Upper lobe of right lung (tissue), 1 donor: ENCODE measurements at regions not wholly inside any gene's neighbourhood (a gene's known extent, or its start where the extent isn't known, plus 50 kb on each side); places are given as distances from the start of the nearest gene placed in this dataset.

Source experiments
- ATAC-seq: fragments of 200-7000 bp; cut with Tn5 transposase; one replicate; pipeline ENCODE4 v1.9.1; 2020; ENCODE audit warnings: mild to moderate bottlenecking, moderate library complexity
- DNase-seq: peaks from one replicate; pipeline ENCODE4 v3.0.0-alpha.2; 2020
- H3K27ac ChIP-seq: fragments of 200-600 bp; one replicate; pipeline ENCODE4 v1.8.0; 2022
- H3K27me3 ChIP-seq: fragments of 200-600 bp; one replicate; pipeline ENCODE4 v1.8.0; 2022; ENCODE audit warnings: mild to moderate bottlenecking
- H3K36me3 ChIP-seq: fragments of 200-600 bp; one replicate; pipeline ENCODE4 v1.8.0; 2022
- H3K4me1 ChIP-seq: fragments of 200-600 bp; one replicate; pipeline ENCODE4 v1.8.0; 2022
- H3K4me3 ChIP-seq: fragments of 200-600 bp; one replicate; pipeline ENCODE4 v1.8.0; 2022; ENCODE audit warnings: mild to moderate bottlenecking
- H3K9me3 ChIP-seq: fragments of 200-600 bp; one replicate; pipeline ENCODE4 v1.8.0; 2022
- CTCF ChIP-seq: fragments of 200-600 bp; IDR thresholded peaks from one replicate; pipeline ENCODE4 v1.8.0; 2022; ENCODE audit warnings: antibody characterized with exemption
- intact Hi-C: fragments of 100-400 bp; cut with DNase I; formaldehyde crosslinking; loops from one replicate; pipeline ENCODE4 v1.11.0; 2022
- donor health status: DM: no; HTN: yes; CAD: no; lungs with severe emphysema.

- intact Hi-C loops: no loop called here
- ATAC-seq: no peak
- H3K9me3 ChIP-seq: no peaks in the 10 kb centered on the region
- H3K27ac ChIP-seq: no peak overlapping the region
- no peak for TF ChIP-seq CTCF
- no peaks in the 10 kb centered on the region for H3K36me3 ChIP-seq
- H3K4me3 ChIP-seq: no peak overlapping the region
- no peak for DNase-seq
- H3K4me1 ChIP-seq: peaks cover 13% of the 10 kb centered on the region
- H3K27me3 ChIP-seq: peaks cover 59% of the 10 kb centered on the region
Measured at GRCh38 chr1:47510282-47510811, 72.5 kb downstream of the FOXD2 start.

- Histone ChIP-seq H3K27me3 (peaks cover 47% of the 10 kb centered on the region), H3K4me1 (peaks cover 13% of the 10 kb centered on the region), H3K4me3 (no peak overlapping the region), H3K27ac (no peak overlapping the region), H3K9me3 (no peaks in the 10 kb centered on the region), H3K36me3 (no peaks in the 10 kb centered on the region)
- no peak for TF ChIP-seq CTCF
- ATAC-seq (no peak), DNase-seq (no peak)
- intact Hi-C loops: no loop called here
Measured at GRCh38 chr1:47511825-47512224, 74.0 kb downstream of the FOXD2 start.

- no peak overlapping the region for H3K27ac ChIP-seq
- ATAC-seq (no peak), DNase-seq (no peak)
- no peak overlapping the region for H3K4me3 ChIP-seq
- no peaks in the 10 kb centered on the region for H3K36me3 ChIP-seq
- H3K9me3 ChIP-seq: no peaks in the 10 kb centered on the region
- TF ChIP-seq CTCF: no peak
- H3K27me3 ChIP-seq: peaks cover 32% of the 10 kb centered on the region
- peaks cover 8% of the 10 kb centered on the region for H3K4me1 ChIP-seq
- intact Hi-C loops: no loop called here
Measured at GRCh38 chr1:47513393-47513792, 75.5 kb downstream of the FOXD2 start.

- no peak overlapping the region for H3K4me3 ChIP-seq
- DNase-seq (no peak), ATAC-seq (no peak)
- H3K27me3 ChIP-seq: peaks cover 24% of the 10 kb centered on the region
- no peaks in the 10 kb centered on the region for H3K36me3 ChIP-seq
- TF ChIP-seq CTCF: no peak
- H3K27ac ChIP-seq: no peak overlapping the region
- intact Hi-C loops: no loop called here
- no peaks in the 10 kb centered on the region for H3K9me3 ChIP-seq
- H3K4me1 ChIP-seq: no peaks in the 10 kb centered on the region
Measured at GRCh38 chr1:47514229-47514628, 76.4 kb downstream of the FOXD2 start.

GRCh38 chr1:47515164-47515789 lies 77.4 kb downstream of the FOXD2 start:
- Histone ChIP-seq H3K4me1 (no peaks in the 10 kb centered on the region), H3K27ac (no peak overlapping the region), H3K27me3 (peaks cover 14% of the 10 kb centered on the region), H3K36me3 (no peaks in the 10 kb centered on the region), H3K9me3 (no peaks in the 10 kb centered on the region), H3K4me3 (no peak overlapping the region)
- intact Hi-C loops: no loop called here
- TF ChIP-seq CTCF: no peak
- ATAC-seq (no peak), DNase-seq (no peak)

- TF ChIP-seq CTCF: no peak
- H3K9me3 ChIP-seq: no peaks in the 10 kb centered on the region
- DNase-seq (no peak), ATAC-seq (no peak)
- intact Hi-C loops: no loop called here
- H3K4me1 ChIP-seq: no peaks in the 10 kb centered on the region
- no peaks in the 10 kb centered on the region for H3K36me3 ChIP-seq
- H3K27ac ChIP-seq: no peak overlapping the region
- no peak overlapping the region for H3K4me3 ChIP-seq
- H3K27me3 ChIP-seq: peaks cover 1% of the 10 kb centered on the region
Measured at GRCh38 chr1:47517946-47518345, 80.1 kb downstream of the FOXD2 start.
